Astrocyte (in vitro differentiated cells and primary cell): ENCODE measurements at regions not wholly inside any gene's neighbourhood (a gene's known extent, or its start where the extent isn't known, plus 50 kb on each side); places are given as distances from the start of the nearest gene placed in this dataset.

Source experiments
- CTCF ChIP-seq: IDR thresholded peaks from 2 replicates; pipeline ENCODE4 v1.5.1; 2011; ENCODE audit warnings: low read depth, mild to moderate bottlenecking, inconsistent platforms, low read length, moderate library complexity; ENCODE audit not compliant: insufficient read depth
- EZH2 ChIP-seq: IDR thresholded peaks from 2 replicates; pipeline ENCODE4 v1.6.1; 2012; ENCODE audit warnings: mild to moderate bottlenecking, low read length, inconsistent platforms; ENCODE audit not compliant: insufficient read depth

- TF ChIP-seq CTCF (no peak), EZH2 (no peak)
Observed at GRCh38 chr15:87704276-87704675, 552.3 kb downstream of the NTRK3 start.
